DMS53 (cell line): ENCODE measurements at regions not wholly inside any gene's neighbourhood (a gene's known extent, or its start where the extent isn't known, plus 50 kb on each side); places are given as distances from the start of the nearest gene placed in this dataset.

Experiments used
- DNase-seq: peaks from one replicate; lab custom pipeline; 2025; lab: John Stamatoyannopoulos, UW

DNA sequence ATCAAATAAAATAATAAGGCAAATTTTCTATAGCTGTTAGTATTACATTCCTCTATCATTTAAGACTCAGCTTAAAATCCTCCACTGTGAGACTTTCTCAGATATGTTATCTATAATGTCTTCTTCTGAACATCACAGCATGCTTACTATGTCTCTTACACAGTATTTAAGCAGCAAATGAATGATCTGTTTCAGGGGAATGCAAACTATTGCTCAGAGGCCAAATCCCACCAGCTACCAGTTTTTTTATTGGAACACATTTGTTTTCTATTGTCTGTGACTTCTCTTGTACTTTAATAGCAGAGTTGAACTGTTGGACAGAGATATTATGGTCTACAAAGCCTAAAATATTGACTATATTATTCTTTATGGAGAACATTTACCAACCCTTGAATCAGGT, 59.6 kb downstream of the C3orf38 start:
- no peak for DNase-seq

DNA sequence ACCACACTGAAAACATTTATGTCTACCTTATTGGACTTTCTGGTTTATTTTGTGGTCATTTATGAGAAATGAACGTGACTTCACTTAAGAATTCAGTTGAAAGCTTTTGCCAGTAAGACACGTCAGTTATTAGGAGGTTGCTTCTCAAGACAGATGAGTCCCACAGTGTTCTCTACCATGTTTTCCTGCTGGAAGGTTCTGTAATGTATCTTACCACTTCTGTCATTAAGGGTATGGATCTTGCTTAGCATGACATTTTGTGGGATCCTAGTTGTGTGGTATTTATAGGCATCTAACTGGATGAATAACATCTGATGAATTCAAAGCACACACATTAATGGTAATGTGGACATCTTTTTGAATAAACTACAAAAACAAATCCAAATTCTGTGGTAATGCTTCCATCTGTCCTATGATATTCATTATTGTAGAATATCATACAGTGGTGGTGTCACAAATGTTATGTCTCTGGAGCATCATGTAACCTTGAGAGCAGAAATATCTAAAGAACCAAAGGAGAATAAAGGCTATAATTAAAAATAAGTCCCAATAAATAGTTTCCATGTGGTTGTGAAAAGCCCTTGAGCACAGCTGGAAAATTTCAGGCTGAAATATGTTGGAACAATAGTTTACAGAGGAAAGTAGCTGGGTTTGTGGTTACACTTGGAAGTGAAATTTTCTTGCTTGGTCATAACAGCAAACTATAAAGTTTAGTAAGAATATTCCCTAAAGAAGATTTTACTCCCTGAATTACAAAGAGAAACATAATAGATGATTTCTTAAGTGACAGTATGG, 61.5 kb downstream of the C3orf38 start:
- DNase-seq = no peak

DNA sequence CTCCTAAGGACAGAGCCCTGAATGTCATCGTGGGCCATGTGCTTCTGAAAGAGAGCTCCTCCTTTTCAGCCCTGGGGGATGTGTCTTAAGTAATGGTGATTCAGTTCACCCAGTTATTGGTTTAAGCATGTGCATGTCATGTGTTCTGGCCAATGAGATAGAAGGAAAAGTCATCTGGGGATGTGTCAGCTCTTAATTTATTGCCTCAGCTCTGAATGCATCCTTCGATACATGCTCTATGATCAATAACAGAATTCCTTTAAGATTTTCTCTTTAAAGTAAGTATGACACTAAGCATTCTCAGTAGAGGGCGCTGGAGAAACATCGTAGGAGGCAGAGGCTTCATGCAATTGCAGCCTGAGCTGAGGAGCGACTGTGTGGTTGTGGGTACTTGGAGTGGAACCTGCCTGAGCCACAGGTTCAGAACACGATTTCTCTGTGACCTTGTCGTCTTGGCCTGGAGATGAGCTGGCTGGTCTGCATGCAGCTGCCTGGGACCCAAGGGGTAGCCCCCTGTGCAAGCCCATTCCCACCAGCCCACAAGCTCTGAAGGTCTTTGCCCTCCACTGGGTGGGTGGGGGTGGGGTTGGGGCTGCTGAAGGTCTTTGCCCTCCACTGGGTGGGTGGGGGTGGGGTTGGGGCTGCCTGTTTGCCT, 69.5 kb downstream of the C3orf38 start:
- DNase-seq = peak; percentile 71

DNA sequence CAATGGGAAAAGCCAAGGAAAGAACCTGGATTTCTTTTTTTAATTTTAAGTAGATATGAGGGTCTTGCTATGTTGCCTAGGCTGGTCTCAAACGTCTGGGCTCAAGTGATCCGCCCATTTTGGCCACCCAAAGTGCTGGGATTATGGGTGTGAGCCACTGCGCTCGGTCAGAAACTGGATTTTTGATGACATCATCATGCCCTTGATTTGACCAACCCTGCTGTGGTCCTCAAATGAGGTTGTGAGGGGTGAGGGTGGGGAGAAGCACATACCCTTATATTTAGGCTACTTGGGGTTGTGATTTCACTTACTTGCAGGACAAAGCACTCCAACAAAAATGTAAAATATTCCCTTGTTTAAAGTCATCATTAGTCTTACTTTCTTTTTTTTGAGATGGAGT, 70.4 kb downstream of the C3orf38 start:
- DNase-seq = no peak

DNA sequence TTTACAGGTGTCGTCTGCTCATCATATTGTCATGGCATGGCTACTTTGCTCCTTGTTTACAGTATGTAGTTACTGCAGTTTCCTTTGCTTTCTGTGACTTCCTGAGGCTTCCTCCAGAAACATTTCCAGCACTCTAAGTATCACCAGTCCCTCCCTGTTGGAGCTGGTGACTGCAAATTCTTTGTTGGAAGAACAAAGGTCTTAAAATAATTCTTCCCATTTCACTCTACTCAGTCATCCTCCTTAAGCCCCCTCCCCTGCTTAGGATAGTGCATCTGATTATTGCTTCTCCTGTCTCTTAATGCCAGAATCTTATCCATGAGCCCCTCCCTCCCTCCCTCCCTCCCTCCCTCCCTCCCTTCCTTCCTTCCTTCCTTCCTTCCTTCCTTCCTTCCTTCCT, 72.0 kb downstream of the C3orf38 start:
- no peak for DNase-seq

DNA sequence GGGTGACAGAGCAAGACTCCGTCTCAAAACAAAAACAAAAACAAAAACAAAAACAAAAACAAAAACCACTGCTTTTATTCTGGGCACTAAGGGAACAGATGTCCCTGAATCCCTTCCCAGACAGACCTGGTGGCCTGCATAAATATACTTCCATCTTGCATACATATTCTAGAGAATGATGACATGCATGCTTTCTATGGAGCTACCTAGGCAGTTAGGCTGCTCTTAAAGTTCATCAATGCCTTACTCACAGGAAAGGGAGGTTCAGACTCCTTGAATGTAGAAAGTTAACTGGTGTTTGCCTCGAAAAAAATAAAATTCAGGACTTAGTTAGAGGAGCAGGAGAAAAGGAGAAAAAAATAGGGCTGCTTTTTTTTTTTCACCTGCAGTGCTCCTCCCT, 72.6 kb downstream of the C3orf38 start:
- no peak for DNase-seq

DNA sequence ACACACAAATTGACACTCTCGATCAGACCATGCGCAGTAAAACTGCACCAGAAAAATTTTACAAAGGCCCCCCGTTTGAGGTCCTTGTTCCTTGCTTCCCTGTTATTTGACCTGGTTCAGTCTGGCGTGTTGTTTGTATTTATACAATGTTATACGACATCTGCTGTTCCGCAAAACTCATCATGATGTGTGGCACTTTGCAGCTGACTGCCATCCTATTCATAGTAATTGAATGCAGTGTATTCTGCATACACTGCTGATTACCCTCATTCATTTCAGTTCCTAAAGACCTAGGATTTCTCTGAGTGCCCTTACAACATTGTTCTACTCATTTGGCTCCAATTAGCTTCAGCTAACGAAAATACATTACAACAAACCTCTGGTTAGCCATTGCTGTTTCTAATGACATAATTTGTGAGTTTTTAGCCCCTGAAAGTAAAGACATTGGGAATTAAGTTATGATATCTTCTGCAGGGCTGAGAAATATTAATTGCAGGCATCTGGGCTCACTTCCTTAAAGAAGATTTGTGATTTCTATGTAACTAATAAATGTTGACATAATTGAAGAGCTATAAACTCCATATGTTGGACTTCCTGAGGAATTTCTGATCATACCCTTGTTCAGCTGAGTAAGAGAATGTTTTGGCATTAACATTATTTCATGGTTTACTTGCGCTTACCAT, 75.7 kb downstream of the C3orf38 start:
- no peak for DNase-seq

DNA sequence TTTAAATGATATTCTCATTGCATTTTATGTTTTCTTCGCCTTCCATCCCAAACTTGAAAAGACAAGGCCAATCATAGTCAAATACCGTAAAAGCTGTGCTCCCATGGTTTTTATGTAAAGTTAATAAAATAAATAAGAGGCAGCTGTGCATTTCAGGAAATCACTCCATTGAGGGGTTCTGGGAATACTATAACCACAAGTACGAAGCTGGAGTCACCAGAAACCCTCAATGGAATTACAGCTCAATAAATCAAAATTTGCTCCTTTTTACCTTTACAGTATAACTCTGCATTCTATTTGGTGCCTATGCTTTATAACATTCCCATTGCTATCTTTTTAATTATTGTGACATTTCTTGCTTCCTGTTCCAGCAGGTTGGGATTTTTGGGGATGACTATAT, 77.2 kb downstream of the C3orf38 start:
- no peak for DNase-seq

DNA sequence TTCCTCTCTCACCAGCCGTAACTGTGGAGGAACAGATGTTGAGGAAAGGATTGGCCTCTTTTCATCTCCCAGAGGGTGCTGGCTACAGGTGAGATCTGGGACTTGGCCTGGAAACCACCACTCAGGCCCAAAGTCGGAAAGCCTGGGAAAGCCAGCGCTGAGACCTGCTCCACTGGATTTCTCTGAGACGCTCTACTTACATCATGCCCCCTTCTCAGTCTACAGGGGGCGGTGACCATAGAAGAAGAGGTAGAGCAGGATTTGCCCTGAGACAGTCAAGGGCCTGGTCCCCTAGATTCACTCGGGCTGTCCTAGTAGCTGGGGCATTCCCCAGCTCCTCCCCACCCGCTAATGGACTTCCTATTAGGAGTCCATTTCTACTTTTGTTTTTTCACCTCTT, 80.9 kb downstream of the C3orf38 start:
- no peak for DNase-seq

DNA sequence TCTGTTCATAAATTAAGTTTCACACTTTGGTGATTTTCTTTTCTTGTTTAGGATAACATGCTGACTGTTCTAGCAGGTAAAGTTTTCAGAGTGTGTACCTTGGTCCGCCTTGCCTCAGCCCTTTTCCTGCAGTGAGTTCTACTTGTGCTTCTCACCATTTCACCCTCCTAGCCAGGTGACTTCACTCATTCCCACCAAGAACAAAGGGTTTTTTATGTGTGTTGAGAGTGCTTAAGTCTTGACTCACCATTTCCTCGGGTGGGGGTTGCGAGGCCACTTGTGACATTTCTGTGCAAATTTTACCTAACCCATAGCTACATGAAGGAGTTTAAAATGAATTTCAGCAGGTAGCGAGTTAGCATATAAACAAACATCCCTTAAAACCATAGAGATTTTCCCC, 81.4 kb downstream of the C3orf38 start:
- DNase-seq = peak; percentile 0

DNA sequence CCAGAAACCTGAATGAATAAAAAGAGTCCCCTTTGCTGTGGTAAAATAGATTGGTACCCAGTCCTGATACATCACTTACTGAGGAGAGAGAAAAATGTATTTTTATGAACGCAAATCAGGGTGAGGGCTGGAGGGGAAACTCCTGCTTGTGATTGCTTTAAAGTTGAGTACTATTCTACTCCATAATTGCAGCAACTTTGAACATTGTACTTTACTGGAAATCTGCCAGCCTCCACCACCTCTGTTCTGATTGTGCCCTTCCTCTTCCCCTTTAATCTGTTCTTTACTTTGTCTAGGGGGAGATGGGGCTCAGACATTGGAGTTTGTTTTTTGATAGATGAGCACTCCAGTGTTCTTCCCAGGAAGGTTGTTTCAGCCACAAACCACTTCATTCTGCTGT, 81.9 kb downstream of the C3orf38 start:
- no peak for DNase-seq

DNA sequence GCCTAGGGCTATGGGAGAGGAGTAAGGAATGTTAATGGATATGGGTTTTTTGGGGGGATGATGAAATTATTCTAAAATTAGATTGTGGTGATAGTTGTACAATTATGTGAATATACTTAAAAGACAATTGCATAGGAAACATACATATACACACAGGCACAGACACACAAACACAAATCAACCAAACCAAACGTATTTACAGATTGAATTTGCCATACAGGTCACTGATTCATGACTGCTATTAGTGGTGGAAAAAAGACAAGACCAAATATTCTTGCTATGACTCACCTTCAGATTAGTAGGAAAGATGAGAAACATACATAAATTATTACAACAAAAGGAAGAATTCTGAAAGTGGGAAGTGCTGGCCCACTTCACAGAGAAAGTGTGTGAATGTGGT, 85.3 kb downstream of the C3orf38 start:
- DNase-seq = no peak

DNA sequence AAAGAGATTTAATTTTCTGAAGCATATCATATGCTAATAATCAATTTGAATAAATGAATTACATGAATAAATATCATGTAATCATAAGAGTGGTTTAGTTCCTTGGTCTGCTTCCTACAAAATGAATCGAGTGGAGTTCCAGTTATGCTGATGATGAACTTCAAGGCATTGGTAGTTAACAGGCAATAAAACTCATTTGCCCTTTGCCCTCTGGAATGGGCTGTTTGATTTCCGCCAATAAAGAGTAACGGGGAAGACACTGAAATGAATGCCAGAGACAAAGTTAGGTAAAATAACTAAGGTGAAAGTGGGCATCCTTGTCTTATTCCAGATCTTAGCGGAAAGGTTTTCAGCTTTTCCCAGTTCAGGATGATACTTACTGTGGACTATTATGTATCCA, 90.1 kb downstream of the C3orf38 start:
- DNase-seq = no peak

DNA sequence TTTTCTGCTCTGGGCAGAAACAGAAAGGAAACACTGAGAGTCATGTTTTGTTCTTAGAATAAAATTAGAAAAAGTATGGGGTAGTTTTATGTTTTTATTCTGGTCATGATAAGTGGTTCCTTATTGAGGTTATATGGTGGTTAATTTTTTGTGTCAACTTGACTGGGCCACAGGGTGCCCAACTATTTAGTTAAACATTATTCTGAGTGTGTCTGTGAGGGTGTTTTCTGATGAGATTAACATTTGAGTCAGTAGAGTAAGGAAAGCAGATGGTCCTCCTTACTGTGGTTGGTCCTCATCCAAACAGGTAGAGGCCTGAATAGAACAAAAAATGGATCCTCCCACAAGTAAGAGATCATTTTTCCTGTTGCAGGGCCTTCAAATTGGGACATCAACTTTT, 98.9 kb downstream of the C3orf38 start:
- DNase-seq = no peak

DNA sequence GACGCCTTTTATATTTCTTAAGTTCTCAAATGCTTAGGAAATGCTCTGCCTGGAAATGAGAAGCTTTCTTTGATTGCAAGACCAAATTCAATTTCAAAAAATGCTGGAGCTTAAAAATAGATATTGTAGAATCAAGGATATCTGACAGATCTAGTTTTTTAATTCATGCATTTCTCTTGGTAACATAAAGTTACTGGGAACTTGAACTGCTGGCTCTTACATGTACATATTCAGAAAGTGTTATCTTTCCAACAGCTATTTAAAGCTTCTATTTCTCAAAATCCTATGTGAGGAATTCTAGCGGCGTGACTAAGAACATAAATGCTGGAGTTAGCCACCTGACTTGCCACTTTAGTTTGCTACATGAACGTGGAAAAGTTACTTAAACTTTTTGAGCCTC, 109.3 kb downstream of the C3orf38 start:
- no peak for DNase-seq

DNA sequence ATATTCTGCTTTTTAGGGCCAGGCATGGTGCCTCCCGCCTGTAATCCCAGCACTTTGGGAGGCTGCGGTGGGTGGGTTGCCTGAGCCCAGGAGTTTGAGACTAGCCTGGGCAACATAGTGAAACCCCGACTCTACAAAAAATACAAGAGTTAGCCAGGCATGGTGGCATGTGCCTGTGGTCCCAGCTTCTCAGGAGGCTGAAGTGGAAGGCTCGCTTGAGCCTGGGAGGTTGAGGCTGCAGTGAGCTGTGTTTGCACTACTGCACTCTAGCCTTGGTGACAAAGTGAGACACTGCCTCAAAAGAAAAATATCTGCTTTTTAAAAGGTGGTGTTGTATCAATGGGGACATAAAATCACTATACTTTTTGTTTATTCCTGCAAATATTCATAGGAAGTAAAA, 112.8 kb downstream of the C3orf38 start:
- DNase-seq = no peak

DNA sequence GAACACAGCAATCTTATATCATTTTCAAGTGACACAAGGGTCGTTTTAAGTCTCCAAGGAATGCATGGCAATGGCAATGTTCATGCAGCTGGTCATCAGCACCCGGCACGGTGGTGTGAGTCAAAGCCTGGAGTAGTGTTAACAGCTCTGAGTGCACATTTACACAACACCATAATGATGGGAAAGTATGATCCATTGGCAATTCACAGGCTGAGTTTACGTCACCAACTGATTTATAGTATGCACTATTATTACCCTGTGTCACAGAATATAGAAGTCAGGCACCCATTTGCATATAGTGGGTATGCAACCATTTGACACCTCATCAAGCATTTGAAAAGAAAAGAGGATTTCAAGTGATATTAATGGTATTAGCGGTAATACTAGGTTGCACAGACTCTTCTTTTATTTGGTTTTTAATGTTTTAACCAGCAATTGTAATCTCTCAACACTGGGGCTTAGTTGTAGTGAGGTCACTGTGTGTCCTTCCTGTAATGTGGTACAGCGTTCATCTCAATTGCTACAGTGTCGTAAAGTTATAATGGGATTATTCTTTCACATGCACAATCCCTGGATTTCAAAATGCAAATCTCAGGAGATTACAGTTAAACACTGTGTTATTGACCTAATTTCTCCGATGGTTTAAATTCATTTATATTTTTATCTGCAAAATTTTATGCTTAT, 113.8 kb downstream of the C3orf38 start:
- DNase-seq = no peak

DNA sequence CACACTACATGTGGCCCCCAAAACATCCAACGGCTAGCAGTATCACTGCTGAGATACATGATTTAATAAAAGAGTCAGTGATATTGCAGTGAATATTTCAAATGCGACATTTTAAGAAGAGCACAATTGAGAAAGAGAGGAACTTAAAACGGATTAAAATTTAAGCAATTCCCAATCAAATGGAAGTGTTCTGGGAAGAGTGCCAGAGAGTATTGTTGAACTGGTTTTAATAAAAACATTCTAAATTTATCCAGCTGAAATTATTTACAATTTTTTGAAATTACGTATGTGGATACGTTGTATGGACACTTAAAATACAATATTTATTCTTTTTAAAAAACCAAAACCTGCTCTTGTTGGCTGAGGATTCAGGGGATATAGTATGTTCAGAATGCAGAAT, 117.7 kb downstream of the C3orf38 start:
- DNase-seq = no peak

DNA sequence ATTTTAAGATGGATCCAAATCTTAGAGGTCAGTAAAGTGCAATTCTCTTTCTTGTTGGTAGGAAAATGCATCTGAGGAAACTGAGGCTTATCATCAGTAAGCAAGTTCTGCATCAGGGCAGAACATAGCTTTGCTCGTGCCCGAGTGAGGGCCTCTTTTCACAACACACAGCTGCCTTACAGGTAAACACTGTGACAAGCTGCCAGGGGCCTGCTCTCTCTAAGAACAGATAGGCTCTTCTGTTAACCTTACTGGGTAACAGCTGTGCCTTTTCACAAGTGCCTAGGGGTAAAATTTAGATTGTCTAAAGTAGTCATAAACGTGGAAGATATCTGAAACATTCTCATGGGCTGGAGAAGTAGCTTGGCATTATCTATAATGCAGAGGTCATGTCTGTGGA, 118.1 kb downstream of the C3orf38 start:
- peak; percentile 0 for DNase-seq

DNA sequence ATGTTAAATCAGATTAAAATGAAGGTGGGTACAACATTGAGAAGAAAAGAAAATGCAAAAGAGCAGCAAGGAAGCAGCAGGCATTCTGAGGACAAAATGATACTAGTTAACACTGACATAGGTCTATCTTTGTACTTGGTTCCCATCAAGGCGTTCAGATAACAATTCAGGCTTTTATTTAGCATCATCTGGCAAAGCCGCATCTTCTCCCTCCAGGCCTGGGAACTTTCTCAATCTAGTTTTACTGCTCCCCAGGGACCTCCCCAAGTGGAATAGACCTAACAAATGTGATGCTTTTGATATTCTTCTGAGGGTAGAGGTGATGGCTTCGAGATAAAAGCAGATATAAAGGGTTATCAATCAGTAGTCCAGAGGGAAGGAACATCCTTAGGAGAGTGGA, 130.6 kb downstream of the C3orf38 start:
- DNase-seq = no peak

DNA sequence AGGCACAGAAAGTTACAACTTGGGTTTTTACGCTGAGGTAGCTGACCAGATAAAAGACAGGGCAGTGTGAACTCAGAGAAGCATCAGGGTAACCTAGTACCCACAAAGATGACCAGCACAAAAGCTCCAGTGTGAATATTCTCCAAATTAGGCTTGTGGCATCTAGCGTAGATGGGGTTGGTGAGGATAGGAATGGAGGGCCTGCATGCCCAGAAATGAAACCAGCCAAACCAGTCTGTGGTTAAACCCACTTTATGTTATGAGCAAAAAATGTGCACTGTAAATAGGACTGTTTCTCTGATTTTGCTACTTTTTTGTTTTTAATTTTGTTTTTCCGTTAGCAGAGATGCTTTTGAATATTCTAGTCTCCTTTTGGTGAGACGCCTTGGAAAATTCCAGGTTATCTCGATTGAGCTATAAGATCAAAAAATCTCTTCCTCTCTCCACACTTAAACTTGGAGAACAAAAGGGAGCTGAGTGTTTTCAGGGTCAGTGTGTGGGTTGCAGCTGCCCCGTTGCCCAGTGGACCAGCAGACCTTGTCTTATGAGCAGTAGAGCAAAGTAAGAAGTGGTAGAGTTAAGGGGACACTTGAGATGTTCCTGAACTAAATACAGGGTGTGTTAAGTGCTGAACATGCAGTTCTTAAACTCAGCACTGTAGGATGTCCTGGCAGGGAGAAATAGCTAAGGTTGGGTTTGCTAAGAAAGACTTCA, 132.9 kb downstream of the C3orf38 start:
- DNase-seq = no peak

DNA sequence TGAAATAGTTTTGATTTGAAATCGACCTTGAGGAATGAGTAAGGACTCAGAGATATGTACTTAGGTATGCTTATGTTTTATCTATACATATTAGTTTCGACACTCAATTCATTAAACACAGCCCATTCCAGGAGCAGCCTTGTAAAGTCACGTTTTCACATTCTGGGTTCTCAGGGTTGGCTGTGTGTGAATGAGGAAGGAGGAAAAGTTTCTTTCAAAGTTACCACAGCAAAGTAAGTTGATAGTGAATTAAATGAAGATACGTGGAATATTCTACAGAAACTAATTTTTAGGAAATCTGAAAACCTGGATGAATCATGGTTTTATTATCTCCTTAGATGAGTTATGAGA, 133.5 kb downstream of the C3orf38 start:
- DNase-seq = no peak
